ENCODE measurements at regions not wholly inside any gene's neighbourhood (a gene's known extent, or its start where the extent isn't known, plus 50 kb on each side); places are given as distances from the start of the nearest gene placed in this dataset.

GRCh38 chr16:80489173-80489572, 51.6 kb upstream of the DYNLRB2 start:
- no peak for DNase-seq

- no peak for DNase-seq
Observed at GRCh38 chr16:80488167-80488566, 52.6 kb upstream of the DYNLRB2 start.

- DNase-seq: no peak
Observed at GRCh38 chr16:80480664-80481063, 60.1 kb upstream of the DYNLRB2 start.

- DNase-seq: no peak
Observed at GRCh38 chr16:80477838-80478237, 63.0 kb upstream of the DYNLRB2 start.

- no peak for DNase-seq
Observed at GRCh38 chr16:80468029-80468428, 72.8 kb upstream of the DYNLRB2 start.

- peak; percentile 38 for DNase-seq
Observed at GRCh38 chr16:80466024-80466987, 74.5 kb upstream of the DYNLRB2 start.

- no peak for DNase-seq
Observed at GRCh38 chr16:80463751-80464495, 76.9 kb upstream of the DYNLRB2 start.

GRCh38 chr16:80463326-80463725, 77.5 kb upstream of the DYNLRB2 start:
- no peak for DNase-seq

GRCh38 chr16:80462917-80463316, 77.9 kb upstream of the DYNLRB2 start:
- DNase-seq: no peak

- DNase-seq: no peak
Observed at GRCh38 chr16:80460988-80461387, 79.8 kb upstream of the DYNLRB2 start.

GRCh38 chr16:80459966-80460365, 80.8 kb upstream of the DYNLRB2 start:
- DNase-seq: no peak

GRCh38 chr16:80459331-80459777, 81.4 kb upstream of the DYNLRB2 start:
- DNase-seq: no peak

- DNase-seq: no peak
Observed at GRCh38 chr16:80457871-80458270, 82.9 kb upstream of the DYNLRB2 start.

- DNase-seq: no peak
Observed at GRCh38 chr16:80454802-80455201, 86.0 kb upstream of the DYNLRB2 start.

GRCh38 chr16:80449392-80449791, 91.4 kb upstream of the DYNLRB2 start:
- DNase-seq: no peak

GRCh38 chr16:80447241-80447640, 93.6 kb upstream of the DYNLRB2 start:
- no peak for DNase-seq

- DNase-seq: no peak
Observed at GRCh38 chr16:80442779-80443178, 98.0 kb upstream of the DYNLRB2 start.

GRCh38 chr16:80441935-80442334, 98.9 kb upstream of the DYNLRB2 start:
- no peak for DNase-seq

- no peak for DNase-seq
Observed at GRCh38 chr16:80440667-80441066, 100.1 kb upstream of the DYNLRB2 start.

- no peak for DNase-seq
Observed at GRCh38 chr16:80437707-80438106, 103.1 kb upstream of the DYNLRB2 start.

- DNase-seq: no peak
Observed at GRCh38 chr16:80436510-80436909, 104.3 kb upstream of the DYNLRB2 start.

- DNase-seq: no peak
Observed at GRCh38 chr16:80433623-80434022, 107.2 kb upstream of the DYNLRB2 start.

GRCh38 chr16:80427795-80428194, 113.0 kb upstream of the DYNLRB2 start:
- DNase-seq: no peak

Measured in stimulated activated naive CD4-positive, alpha-beta T cell treated with Interleukin-2 at 50 U/mL for 16 hours (primary cell).